ENCODE measurements at regions not wholly inside any gene's neighbourhood (a gene's known extent, or its start where the extent isn't known, plus 50 kb on each side); places are given as distances from the start of the nearest gene placed in this dataset.

DNA sequence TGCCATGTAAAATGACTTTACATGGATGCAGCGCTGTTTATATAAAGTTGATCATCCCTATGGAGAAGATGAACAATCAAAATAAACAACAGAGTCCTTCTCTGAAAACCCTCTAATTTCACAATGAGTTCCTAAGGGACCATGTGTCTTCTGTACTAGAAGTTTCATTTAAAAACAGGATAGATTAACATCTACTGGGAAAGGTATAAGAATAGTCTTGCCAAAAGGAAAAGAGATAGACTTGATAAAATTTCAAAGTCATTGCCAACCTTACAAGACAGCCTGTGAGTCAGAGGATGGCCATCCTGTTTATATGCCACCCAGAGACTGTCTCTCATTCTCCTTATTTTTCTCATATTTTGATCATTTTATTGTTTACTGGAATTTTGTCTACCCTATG, 367.1 kb upstream of the PDE4D start:
- TF ChIP-seq, protein P1, sequence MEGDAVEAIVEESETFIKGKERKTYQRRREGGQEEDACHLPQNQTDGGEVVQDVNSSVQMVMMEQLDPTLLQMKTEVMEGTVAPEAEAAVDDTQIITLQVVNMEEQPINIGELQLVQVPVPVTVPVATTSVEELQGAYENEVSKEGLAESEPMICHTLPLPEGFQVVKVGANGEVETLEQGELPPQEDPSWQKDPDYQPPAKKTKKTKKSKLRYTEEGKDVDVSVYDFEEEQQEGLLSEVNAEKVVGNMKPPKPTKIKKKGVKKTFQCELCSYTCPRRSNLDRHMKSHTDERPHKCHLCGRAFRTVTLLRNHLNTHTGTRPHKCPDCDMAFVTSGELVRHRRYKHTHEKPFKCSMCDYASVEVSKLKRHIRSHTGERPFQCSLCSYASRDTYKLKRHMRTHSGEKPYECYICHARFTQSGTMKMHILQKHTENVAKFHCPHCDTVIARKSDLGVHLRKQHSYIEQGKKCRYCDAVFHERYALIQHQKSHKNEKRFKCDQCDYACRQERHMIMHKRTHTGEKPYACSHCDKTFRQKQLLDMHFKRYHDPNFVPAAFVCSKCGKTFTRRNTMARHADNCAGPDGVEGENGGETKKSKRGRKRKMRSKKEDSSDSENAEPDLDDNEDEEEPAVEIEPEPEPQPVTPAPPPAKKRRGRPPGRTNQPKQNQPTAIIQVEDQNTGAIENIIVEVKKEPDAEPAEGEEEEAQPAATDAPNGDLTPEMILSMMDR (IDR thresholded peaks at IDR 0.05) = no peak
- DNase-seq (ENCODE audit: low spot score) (no peak), ATAC-seq (ENCODE audit: low FRiP score) (no peak)

DNA sequence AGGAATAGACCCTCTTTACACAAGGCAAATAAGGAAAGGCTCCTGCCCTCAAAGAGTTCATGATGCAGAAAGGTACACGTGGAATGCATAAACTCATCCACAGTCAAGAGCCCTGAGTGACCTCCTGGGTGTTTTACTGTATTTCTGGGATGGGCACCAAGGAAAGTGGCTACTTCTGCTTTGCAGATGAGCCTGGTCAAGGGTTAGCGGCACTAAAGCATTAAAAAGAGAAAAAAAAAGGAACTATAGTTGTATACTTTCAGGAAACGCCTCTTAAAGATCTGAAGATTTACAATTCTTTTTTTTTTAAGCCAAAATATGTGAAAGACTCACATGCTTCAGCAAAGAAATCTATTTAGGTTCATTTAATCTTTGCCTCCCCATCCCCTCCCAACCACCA, 366.2 kb upstream of the PDE4D start:
- DNase-seq (ENCODE audit: low spot score) (no peak), ATAC-seq (ENCODE audit: low FRiP score) (no peak)
- TF ChIP-seq, protein P1 (IDR thresholded peaks at IDR 0.05) = no peak

DNA sequence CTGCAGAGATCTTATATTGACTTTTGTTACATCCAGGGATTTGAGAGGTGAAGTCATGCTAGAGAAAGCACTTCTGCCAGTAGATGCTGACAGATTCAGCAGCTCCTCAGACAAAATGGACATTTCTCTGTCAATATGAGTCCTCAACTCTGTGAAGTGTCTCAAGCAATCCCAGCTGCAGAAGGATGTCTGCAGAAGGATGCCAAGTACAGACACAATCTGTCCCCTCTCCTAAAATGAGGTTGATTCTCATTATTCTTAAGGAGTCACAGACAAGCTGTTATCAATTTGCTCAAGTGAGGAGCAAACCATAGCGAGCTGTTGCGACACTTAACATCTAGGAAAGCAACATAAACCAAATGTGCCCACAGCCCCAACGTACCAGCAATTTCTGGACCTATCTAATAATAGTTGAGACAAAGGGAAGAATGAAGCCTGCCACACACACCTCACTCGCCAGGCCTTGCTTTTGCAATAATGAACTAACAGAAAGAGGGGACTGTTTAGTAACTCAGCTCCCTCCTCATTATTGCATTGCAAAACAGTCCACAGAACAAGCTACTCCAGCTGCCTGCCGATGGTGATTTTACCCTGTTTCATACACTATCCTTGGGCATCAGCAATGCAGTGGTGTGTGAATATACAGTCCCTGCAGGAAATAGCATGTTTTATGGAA, 364.2 kb upstream of the PDE4D start:
- TF ChIP-seq, protein P1 (IDR thresholded peaks at IDR 0.05) = no peak
- ATAC-seq (ENCODE audit: low FRiP score) = no peak
- no peak for DNase-seq (ENCODE audit: low spot score)

DNA sequence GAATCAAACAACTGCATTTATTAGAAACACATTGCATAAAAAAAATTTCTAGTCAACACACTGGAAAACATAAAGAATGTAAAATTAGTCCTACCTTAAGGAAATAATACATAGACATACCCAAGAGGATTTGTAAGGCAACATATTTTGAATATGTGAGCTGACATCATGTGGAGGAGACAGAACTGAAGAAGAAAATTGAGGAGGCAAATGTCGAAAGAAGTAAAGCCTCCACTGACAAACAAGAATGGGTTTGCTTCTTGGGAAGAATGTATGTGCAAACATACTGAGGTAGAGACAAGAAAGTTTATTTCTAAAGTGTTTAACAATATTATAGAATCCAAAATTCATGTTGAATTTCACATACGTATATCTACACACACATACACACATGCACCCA, 363.0 kb upstream of the PDE4D start:
- DNase-seq (ENCODE audit: low spot score) (no peak), ATAC-seq (ENCODE audit: low FRiP score) (no peak)
- TF ChIP-seq, protein P1 (IDR thresholded peaks at IDR 0.05) = no peak

DNA sequence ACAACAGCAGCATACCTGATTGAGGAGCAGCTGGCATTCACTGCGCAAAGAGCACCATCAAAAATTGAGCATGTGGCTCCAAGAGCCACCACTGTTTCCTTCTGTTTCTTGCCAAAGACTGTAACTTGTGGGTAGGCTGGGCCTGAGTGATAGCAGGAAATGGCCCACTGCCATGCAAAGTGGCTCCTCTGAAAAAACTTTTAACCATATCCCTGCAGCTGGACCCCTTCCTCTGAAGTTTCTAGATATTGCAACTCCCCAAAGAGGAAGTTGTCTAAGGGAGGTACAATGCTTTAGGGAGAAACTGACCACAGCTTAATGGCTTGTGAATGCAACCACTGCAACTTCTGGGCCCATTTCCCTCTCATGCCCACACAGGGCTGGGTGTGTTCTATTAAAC, 355.4 kb upstream of the PDE4D start:
- DNase-seq (ENCODE audit: low spot score) (no peak), ATAC-seq (ENCODE audit: low FRiP score) (no peak)
- TF ChIP-seq, protein P1 (IDR thresholded peaks at IDR 0.05) = no peak

DNA sequence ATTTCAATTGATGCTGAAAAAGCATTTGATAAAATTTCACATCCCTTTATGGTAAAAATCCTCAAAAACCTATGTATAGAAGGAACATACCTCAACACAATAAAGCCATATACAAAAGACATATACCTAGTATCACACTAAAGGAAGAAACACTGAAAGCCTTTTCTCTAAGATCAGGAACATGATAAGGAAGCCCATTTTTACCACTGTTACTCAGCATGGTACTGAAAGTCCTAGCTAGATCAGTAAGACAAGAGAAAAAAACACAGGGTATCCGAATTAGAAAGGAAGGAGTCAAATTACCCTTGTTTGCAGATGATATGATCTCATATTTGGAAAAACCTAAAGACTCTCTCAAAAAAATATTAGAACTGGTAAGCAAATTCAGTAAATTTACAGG, 350.2 kb upstream of the PDE4D start:
- no peak for DNase-seq (ENCODE audit: low spot score)
- TF ChIP-seq, protein P1 (IDR thresholded peaks at IDR 0.05) = no peak
- ATAC-seq (ENCODE audit: low FRiP score) = no peak

DNA sequence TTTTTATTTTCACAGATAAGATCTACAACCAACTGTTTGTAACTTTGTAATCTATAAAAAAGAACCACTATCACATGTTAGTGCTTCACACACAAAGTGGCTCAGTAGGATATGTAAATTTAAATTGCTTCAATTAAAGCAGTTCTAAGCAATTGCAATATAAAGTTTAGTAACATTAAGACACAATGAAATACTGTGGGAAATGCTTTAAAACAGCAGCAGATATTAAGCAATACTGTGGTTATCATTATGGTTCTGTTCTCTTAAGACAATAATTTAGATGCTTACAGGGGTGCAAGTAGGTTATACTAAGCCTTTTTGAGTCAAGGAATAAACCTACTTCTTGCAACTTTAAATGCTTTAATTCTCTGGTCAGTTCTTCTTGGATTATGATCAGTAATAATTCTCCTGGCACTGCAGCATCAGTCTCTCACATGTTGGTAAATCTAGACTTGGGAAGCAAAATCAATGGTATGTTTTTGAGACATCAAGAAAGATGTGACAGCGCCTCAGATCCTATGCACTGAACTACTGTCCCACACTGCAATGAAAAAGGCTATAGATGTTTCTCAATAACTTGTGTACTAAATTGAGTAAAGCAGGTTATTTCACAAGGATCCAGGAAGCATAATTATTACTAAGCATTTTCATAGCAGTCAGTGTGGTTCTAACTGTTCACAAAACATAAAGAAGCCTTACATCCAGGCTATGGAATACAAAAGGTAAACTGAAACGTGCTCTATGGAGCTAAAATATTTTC, 338.7 kb upstream of the PDE4D start:
- TF ChIP-seq, protein P1 (IDR thresholded peaks at IDR 0.05) = no peak
- ATAC-seq (ENCODE audit: low FRiP score) (no peak), DNase-seq (ENCODE audit: low spot score) (no peak)

All from omental fat pad (tissue), 3 donors.